Brain microvascular endothelial cell (primary cell): ENCODE measurements at regions not wholly inside any gene's neighbourhood (a gene's known extent, or its start where the extent isn't known, plus 50 kb on each side); places are given as distances from the start of the nearest gene placed in this dataset.

ENCODE experiments used
- DNase-seq: peaks from one replicate; pipeline ENCODE4 v3.0.0-alpha.2; 2020
- H3K27ac ChIP-seq: fragments of 250-450 bp; sonication (Bioruptor Pico); 2 replicates; pipeline ENCODE4 v1.5.1; 2020; ENCODE audit warnings: mild to moderate bottlenecking, moderate library complexity
- H3K27me3 ChIP-seq: fragments of 250-450 bp; sonication (Bioruptor Pico); replicated peaks from 2 replicates; pipeline ENCODE4 v1.5.1; 2020; ENCODE audit warnings: mild to moderate bottlenecking
- H3K36me3 ChIP-seq: fragments of 250-450 bp; sonication (Bioruptor Pico); replicated peaks from 2 replicates; pipeline ENCODE4 v1.5.1; 2020; ENCODE audit warnings: mild to moderate bottlenecking
- H3K4me3 ChIP-seq: 2 replicates; pipeline ENCODE4 v1.5.1; 2011; ENCODE audit warnings: low read depth, mild to moderate bottlenecking, control low read depth, low read length, moderate library complexity
- CTCF ChIP-seq: IDR thresholded peaks from 2 replicates; pipeline ENCODE4 v1.5.1; 2011; ENCODE audit warnings: low read depth, mild to moderate bottlenecking, moderate library complexity, low read length, control low read depth, inconsistent platforms; ENCODE audit errors: missing control alignments
- in situ Hi-C: cut with HindIII; loops from 2 replicates; pipeline ENCODE4 v1.10.0; 2017; ENCODE audit warnings: low sequenced_read_pairs, low pct_ligation_motif_present

GRCh38 chr9:80359941-80360881, 788.4 kb downstream of the TLE4 start:
- in situ Hi-C loops: no loop called here
- no peak overlapping the region for H3K4me3 ChIP-seq
- H3K36me3 ChIP-seq: no peaks in the 10 kb centered on the region
- no peak for TF ChIP-seq CTCF
- no peaks in the 10 kb centered on the region for H3K27me3 ChIP-seq
- DNase-seq: no peak
- no peak overlapping the region for H3K27ac ChIP-seq

GRCh38 chr9:80359291-80359690, 787.5 kb downstream of the TLE4 start:
- no peak overlapping the region for H3K4me3 ChIP-seq
- H3K36me3 ChIP-seq: no peaks in the 10 kb centered on the region
- DNase-seq: no peak
- TF ChIP-seq CTCF: no peak
- H3K27me3 ChIP-seq: no peaks in the 10 kb centered on the region
- no peak overlapping the region for H3K27ac ChIP-seq
- in situ Hi-C loops: no loop called here

GRCh38 chr9:80352967-80353366, 781.2 kb downstream of the TLE4 start:
- no peak for DNase-seq
- in situ Hi-C loops: no loop called here
- H3K27ac ChIP-seq: no peak overlapping the region
- TF ChIP-seq CTCF: no peak
- no peaks in the 10 kb centered on the region for H3K27me3 ChIP-seq
- H3K36me3 ChIP-seq: no peaks in the 10 kb centered on the region
- no peak overlapping the region for H3K4me3 ChIP-seq

- no peak for TF ChIP-seq CTCF
- Histone ChIP-seq H3K27me3 (no peaks in the 10 kb centered on the region), H3K36me3 (no peaks in the 10 kb centered on the region), H3K27ac (no peak overlapping the region), H3K4me3 (no peak overlapping the region)
- DNase-seq: no peak
- in situ Hi-C loops: no loop called here
Measured at GRCh38 chr9:80351612-80352011, 779.8 kb downstream of the TLE4 start.

GRCh38 chr9:80326105-80326504, 754.3 kb downstream of the TLE4 start:
- in situ Hi-C loops: no loop called here
- Histone ChIP-seq H3K36me3 (no peaks in the 10 kb centered on the region), H3K4me3 (no peak overlapping the region), H3K27me3 (no peaks in the 10 kb centered on the region), H3K27ac (no peak overlapping the region)
- TF ChIP-seq CTCF: no peak
- no peak for DNase-seq
